Neural cell (in vitro differentiated cells): ENCODE measurements at regions not wholly inside any gene's neighbourhood (a gene's known extent, or its start where the extent isn't known, plus 50 kb on each side); places are given as distances from the start of the nearest gene placed in this dataset.

ENCODE experiments used
- H2AFZ ChIP-seq: fragments of 200-600, 300-800 bp; sonication (generic), shearing (Covaris generic); 2 replicates; pipeline ENCODE4 v1.6.0; 2014; ENCODE audit warnings: low read depth, mild to moderate bottlenecking, antibody characterized with exemption, low read length, moderate library complexity
- H3F3A ChIP-seq: fragments of 200-600 bp; shearing (Covaris generic); 2 replicates; pipeline ENCODE4 v1.6.1; 2016; ENCODE audit warnings: mild to moderate bottlenecking, moderate library complexity, mixed read lengths, antibody characterized with exemption, low read length; ENCODE audit not compliant: insufficient read depth, poor library complexity, severe bottlenecking
- H3K27ac ChIP-seq: fragments of 200-600, 300-800 bp; sonication (generic), shearing (Covaris generic); 2 replicates; pipeline ENCODE4 v1.5.1; 2014; ENCODE audit warnings: mild to moderate bottlenecking, low read length, moderate library complexity
- H3K27me3 ChIP-seq: fragments of 300-800, 200-600 bp; sonication (generic), shearing (Covaris generic); 2 replicates; pipeline ENCODE4 v1.6.0; 2014; ENCODE audit warnings: mild to moderate bottlenecking, low read depth, low read length, moderate library complexity; ENCODE audit not compliant: insufficient read depth
- H3K36me3 ChIP-seq: fragments of 300-800, 200-600 bp; sonication (generic), shearing (Covaris generic); 2 replicates; pipeline ENCODE4 v1.5.1; 2014; ENCODE audit warnings: mild to moderate bottlenecking, antibody characterized with exemption, low read length, moderate library complexity; ENCODE audit not compliant: insufficient read depth
- H3K4me2 ChIP-seq: fragments of 300-800, 200-600 bp; sonication (generic), shearing (Covaris generic); 2 replicates; pipeline ENCODE4 v1.6.0; 2014; ENCODE audit warnings: mild to moderate bottlenecking, low read length
- H3K4me3 ChIP-seq: fragments of 300-800, 200-600 bp; sonication (generic), shearing (Covaris generic); 2 replicates; pipeline ENCODE4 v1.5.1; 2014; ENCODE audit warnings: mild to moderate bottlenecking, low read length, moderate library complexity
- H3K79me2 ChIP-seq: fragments of 200-600 bp; shearing (Covaris generic); replicated peaks from 2 replicates; pipeline ENCODE4 v1.6.0; 2014; ENCODE audit warnings: mild to moderate bottlenecking, low read length, moderate library complexity; ENCODE audit not compliant: insufficient read depth
- H3K9ac ChIP-seq: fragments of 300-800, 200-600 bp; sonication (generic), shearing (Covaris generic); 2 replicates; pipeline ENCODE4 v1.6.1; 2016; ENCODE audit warnings: mild to moderate bottlenecking, low read length, mixed read lengths
- H3K9me2 ChIP-seq: fragments of 200-600 bp; shearing (Covaris generic); 2 replicates; pipeline ENCODE4 v1.6.1; 2016; ENCODE audit warnings: mild to moderate bottlenecking, low read length, mixed read lengths; ENCODE audit not compliant: insufficient read depth
- H3K9me3 ChIP-seq: fragments of 200-600, 300-800 bp; sonication (generic), shearing (Covaris generic); 2 replicates; pipeline ENCODE4 v1.6.1; 2016; ENCODE audit warnings: mild to moderate bottlenecking, mixed run types, low read length, moderate library complexity, mixed read lengths
- H4K20me1 ChIP-seq: fragments of 200-600 bp; shearing (Covaris generic); 2 replicates; pipeline ENCODE4 v1.6.1; 2016; ENCODE audit warnings: mild to moderate bottlenecking, mixed run types; ENCODE audit not compliant: insufficient read depth
- CTCF ChIP-seq: fragments of 450-650 bp; IDR thresholded peaks from 2 replicates; pipeline ENCODE4 v1.5.1; 2014; ENCODE audit warnings: antibody characterized with exemption, mild to moderate bottlenecking, moderate library complexity; ENCODE audit not compliant: poor library complexity, severe bottlenecking
- EP300 ChIP-seq: fragments of 450-650 bp; conservative IDR thresholded peaks from 2 replicates; pipeline ENCODE4 v1.6.1; 2014; ENCODE audit warnings: antibody characterized with exemption, mild to moderate bottlenecking, moderate library complexity; ENCODE audit not compliant: poor library complexity, severe bottlenecking
- EZH2 ChIP-seq: fragments of 200-600, 300-800 bp; shearing (Covaris generic), sonication (generic); IDR thresholded peaks from 2 replicates; pipeline ENCODE4 v1.6.1; 2014; ENCODE audit warnings: antibody characterized with exemption, low read length, borderline replicate concordance, mild to moderate bottlenecking; ENCODE audit not compliant: insufficient read depth, poor library complexity, severe bottlenecking
- MXI1 ChIP-seq: fragments of 450-650 bp; conservative IDR thresholded peaks from 2 replicates; pipeline ENCODE4 v1.6.1; 2014; ENCODE audit warnings: antibody characterized with exemption, mild to moderate bottlenecking; ENCODE audit not compliant: poor library complexity, severe bottlenecking
- POLR2AphosphoS5 ChIP-seq: IDR thresholded peaks from 2 replicates; pipeline ENCODE4 v1.6.1; 2012
- RAD21 ChIP-seq: fragments of 450-650 bp; conservative IDR thresholded peaks from 2 replicates; pipeline ENCODE4 v1.6.1; 2014; ENCODE audit warnings: antibody characterized with exemption, mild to moderate bottlenecking, moderate library complexity
- REST ChIP-seq: IDR thresholded peaks from 2 replicates; pipeline ENCODE4 v1.6.1; 2012; ENCODE audit warnings: borderline replicate concordance
- SMC3 ChIP-seq: fragments of 450-650 bp; conservative IDR thresholded peaks from 2 replicates; pipeline ENCODE4 v1.6.1; 2014; ENCODE audit warnings: antibody characterized with exemption, mild to moderate bottlenecking, moderate library complexity; ENCODE audit not compliant: poor library complexity
- TAF1 ChIP-seq: IDR thresholded peaks from 2 replicates; pipeline ENCODE4 v1.6.1; 2012; ENCODE audit warnings: low read depth

- Histone ChIP-seq H4K20me1 (no peaks in the 10 kb centered on the region), H3K4me2 (no peak overlapping the region), H3K9me2 (no peaks in the 10 kb centered on the region), H3K4me3 (no peak overlapping the region), H3F3A (no peaks in the 10 kb centered on the region), H3K36me3 (no peaks in the 10 kb centered on the region), H3K9ac (no peak overlapping the region), H2AFZ (no peak overlapping the region), H3K9me3 (peaks cover 6% of the 10 kb centered on the region), H3K27ac (no peak overlapping the region), H3K27me3 (no peaks in the 10 kb centered on the region), H3K79me2 (no peaks in the 10 kb centered on the region)
- no peak for TF ChIP-seq EZH2
- no peak for TF ChIP-seq REST
- TF ChIP-seq SMC3 = no peak
- no peak for TF ChIP-seq TAF1
- TF ChIP-seq CTCF = no peak
- no peak for TF ChIP-seq RAD21
- TF ChIP-seq EP300 = no peak
- no peak for TF ChIP-seq POLR2AphosphoS5
- TF ChIP-seq MXI1 = no peak
Observed at GRCh38 chr3:41126472-41126871, 72.8 kb upstream of the CTNNB1 start.

- Histone ChIP-seq H3K79me2 (no peaks in the 10 kb centered on the region), H3K9me2 (no peaks in the 10 kb centered on the region), H3F3A (no peaks in the 10 kb centered on the region), H2AFZ (no peak overlapping the region), H4K20me1 (no peaks in the 10 kb centered on the region), H3K9me3 (peaks cover 6% of the 10 kb centered on the region), H3K36me3 (no peaks in the 10 kb centered on the region), H3K27ac (no peak overlapping the region), H3K4me2 (no peak overlapping the region), H3K9ac (no peak overlapping the region), H3K4me3 (no peak overlapping the region), H3K27me3 (no peaks in the 10 kb centered on the region)
- no peak for TF ChIP-seq SMC3
- TF ChIP-seq MXI1 = no peak
Observed at GRCh38 chr3:41126961-41127360, 72.3 kb upstream of the CTNNB1 start.

- Histone ChIP-seq H3K79me2 (no peaks in the 10 kb centered on the region), H3K4me2 (no peak overlapping the region), H3K9me3 (peaks cover 6% of the 10 kb centered on the region), H3K9me2 (no peaks in the 10 kb centered on the region), H3K9ac (no peak overlapping the region), H3K36me3 (no peaks in the 10 kb centered on the region), H2AFZ (no peak overlapping the region), H3K27me3 (no peaks in the 10 kb centered on the region), H3K4me3 (no peak overlapping the region), H3K27ac (no peak overlapping the region), H4K20me1 (no peaks in the 10 kb centered on the region), H3F3A (no peaks in the 10 kb centered on the region)
- TF ChIP-seq POLR2AphosphoS5 = no peak
- no peak for TF ChIP-seq TAF1
- TF ChIP-seq REST = no peak
- TF ChIP-seq SMC3 = no peak
- TF ChIP-seq MXI1 = no peak
- TF ChIP-seq RAD21 = no peak
- TF ChIP-seq EP300 = no peak
- TF ChIP-seq CTCF = no peak
Observed at GRCh38 chr3:41127414-41127813, 71.9 kb upstream of the CTNNB1 start.
